HPDE6-E6E7 (cell line): ENCODE measurements at regions not wholly inside any gene's neighbourhood (a gene's known extent, or its start where the extent isn't known, plus 50 kb on each side); places are given as distances from the start of the nearest gene placed in this dataset.
"Not testable (repeated sequence)": the region's sequence is repeated elsewhere in the genome, so short reads cannot be mapped to it uniquely, and the experiment has no call there.

ENCODE experiments used
- DNase-seq: peaks from one replicate; pipeline ENCODE4 v3.0.0; 2011; ENCODE audit warnings: missing footprints; ENCODE audit errors: extremely low spot score

DNA sequence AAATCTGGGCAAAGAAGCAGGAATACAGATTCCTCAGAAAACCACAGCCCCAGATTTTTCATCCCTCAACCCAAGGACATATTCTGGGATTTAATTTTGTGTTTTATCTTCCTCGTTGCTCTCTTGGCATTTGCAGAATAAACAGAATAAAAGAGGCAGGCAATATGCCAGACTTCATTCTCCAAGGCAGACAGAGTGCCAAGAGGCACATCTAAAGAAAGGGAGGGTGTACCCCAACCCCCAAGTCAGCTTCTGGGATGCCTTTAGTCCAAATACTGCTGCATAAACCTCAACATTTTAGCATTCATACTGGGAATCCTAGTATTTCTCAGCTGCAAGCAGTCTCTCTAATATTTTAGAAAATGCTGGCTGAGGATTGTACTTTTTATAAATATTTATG, 629.2 kb downstream of the KLHL13 start:
- DNase-seq: no peak

DNA sequence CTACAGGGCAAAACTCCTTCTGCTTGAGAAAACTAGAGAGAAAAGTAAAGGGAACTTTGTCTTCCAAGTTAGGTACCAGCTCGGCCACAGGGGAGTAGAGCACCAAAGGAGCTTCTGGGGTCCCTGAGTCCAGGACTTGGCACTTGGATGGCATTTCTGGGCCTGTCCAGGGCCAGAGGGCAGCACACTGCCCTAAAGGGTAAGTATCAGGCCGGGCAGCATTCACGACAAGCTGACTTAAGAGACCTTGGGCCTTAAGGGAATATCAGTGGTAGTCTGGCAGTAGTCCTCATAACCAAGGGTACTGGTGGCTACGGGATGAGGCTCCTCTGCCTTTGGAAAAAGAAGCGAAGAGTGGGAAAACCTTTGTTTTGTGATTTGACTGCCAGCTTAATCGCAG, 632.7 kb downstream of the KLHL13 start:
- DNase-seq: no peak

DNA sequence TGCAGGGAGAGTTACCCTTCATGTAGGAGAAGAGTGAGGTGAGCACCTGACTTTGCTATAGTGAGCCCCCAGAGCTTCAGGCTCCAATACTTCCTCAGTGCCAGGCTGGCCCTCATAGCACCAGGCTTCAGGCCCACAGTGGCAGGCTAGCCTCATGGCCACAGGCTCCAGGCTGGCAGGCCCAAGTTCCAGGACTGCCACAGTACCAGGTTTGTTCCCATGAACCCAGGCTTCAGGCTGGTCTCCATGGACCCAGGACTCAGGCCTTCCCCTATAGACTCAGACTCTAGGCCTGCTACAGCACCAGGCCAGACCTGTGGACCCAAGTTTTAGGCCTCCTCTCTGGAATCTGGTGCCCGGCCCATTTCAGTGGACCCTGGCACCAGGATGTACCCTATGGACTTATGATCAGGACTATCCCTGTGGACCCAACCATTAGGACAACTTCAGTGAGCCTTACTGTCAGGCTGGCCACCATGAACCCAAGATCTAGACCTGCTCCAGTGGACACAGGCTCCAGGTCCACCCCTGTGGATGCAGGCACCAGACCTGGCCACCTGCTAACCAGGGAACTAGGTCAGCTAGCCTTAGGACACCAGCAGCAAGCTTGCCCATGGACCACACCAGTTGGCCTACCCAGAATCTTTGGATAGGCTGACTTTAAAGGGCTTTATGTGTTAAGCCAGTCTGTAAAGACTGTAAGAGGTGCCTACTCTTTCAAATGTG, 658.2 kb downstream of the KLHL13 start:
- no peak for DNase-seq

DNA sequence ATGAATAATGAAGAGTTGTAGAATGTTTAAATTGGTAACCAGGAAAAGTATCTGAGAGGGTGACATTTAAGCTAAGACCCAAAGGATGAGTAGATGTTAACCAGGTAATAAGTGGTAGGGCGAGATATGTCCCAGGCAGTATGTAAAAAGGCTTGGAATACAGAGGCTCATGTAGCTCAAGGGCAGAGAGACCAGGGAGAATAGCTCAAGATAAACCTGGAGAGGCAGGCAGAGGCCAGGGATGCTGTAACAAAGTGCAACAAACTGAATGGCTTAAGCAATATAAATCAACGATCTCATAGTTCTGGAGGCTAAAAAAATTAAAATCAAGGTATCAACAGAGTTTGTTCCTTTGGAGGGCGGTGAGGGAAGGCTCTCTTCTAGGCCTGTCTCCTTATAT, 660.8 kb downstream of the KLHL13 start:
- no peak for DNase-seq

DNA sequence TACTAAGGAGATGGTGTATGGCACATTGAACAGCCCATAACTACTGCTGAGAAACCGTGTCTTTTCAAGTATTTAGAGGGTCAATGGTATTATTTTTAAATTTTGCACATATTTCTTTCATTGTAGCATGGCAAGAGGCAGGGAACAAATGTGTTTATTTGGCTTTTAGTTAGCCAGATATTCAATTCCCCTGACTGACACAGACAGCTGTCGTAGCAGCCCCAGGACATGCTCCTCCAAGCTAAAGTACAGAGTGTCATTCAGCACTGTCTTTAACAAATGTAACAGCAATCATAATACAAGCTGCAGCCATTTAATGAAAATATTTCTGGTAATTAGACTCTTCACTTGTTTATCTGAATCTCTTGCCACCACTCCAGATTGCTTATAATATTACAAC, 687.1 kb downstream of the KLHL13 start:
- no peak for DNase-seq

DNA sequence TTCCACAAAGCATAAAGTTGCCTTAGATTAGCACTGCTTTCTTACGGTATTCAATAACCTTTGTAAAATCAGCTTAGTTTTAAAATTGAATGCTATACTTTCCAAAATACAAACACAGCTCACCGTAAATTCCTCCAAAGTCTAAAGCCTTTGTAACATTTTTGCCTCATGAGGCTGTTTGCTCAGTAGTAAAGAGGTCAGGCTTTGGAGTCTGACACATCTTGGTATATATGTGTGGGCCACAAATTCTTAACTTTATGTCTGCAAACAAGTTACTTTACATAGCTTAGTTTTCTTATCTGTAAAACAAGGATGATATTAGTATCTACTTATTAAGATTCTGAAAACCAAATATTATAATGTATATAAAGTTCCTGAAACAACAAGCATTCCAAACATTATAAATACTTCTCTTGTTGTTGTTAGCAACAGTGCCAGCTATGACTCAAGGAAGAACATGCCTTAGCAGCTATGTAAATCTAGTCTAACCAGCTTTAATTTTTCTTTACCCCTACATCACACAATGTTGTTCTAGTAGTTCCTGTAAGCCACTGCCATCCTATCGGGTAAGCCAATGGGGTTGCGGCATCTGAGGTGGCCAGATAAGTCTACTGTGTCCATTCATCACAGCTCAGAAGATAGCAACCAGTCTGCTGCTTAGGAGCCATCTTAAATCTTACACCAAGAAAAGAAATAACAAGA, 709.0 kb downstream of the KLHL13 start:
- DNase-seq: no peak

DNA sequence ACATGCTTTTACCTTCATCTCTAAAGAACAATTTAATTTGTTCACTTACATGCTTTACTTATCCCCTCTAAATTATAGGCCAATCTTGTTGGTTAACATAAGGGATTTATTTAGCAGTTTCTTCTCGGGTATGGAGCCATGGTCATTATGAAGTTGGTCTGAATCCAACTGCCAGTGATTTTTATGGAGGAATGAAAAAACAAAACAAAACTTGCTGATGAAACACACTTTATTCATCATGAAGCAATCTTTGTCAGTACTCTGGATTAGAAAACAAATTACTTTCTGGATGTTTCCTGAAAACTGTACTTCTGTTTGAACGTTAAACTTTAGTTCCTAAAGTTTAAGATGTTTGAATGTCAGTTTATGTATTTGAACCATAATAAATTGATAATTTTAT, 715.8 kb downstream of the KLHL13 start:
- no peak for DNase-seq

DNA sequence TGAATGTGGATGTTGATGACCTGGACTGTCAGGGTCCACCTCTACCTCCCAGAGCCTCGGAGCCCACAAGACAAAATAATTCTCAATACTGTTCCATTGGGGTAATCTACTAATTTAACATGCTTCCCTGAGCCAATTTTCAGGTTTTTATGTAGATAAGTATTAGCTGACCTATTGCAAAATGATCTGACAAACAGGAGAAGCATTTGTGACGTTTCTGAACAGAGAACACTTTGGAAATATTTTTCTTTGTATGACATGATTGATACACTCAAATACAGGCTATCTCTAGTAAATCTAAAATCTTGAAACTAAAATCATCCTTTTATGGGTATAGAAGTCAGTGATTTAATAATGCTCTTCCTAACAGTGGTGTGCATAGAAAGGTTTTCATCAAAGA, 716.6 kb downstream of the KLHL13 start:
- no peak for DNase-seq

DNA sequence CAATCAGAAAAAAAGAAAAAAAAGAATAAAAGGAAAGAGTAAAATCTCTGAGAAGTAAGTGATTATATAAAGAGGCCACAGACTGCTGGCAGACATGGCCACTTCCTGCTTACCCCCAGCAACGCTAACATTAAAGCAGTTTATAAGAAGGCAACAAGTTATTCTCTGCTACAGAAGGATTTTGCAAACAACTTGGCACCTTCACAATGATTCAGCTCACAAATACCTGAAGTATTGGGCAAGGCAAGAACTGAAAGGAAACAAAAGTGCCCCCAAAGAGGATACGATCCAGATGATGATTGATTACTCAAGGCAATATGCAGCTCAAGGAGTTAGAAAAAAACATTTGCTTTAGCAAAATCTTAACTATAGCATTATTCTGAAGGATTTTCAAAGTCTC, 718.8 kb downstream of the KLHL13 start:
- DNase-seq: no peak

DNA sequence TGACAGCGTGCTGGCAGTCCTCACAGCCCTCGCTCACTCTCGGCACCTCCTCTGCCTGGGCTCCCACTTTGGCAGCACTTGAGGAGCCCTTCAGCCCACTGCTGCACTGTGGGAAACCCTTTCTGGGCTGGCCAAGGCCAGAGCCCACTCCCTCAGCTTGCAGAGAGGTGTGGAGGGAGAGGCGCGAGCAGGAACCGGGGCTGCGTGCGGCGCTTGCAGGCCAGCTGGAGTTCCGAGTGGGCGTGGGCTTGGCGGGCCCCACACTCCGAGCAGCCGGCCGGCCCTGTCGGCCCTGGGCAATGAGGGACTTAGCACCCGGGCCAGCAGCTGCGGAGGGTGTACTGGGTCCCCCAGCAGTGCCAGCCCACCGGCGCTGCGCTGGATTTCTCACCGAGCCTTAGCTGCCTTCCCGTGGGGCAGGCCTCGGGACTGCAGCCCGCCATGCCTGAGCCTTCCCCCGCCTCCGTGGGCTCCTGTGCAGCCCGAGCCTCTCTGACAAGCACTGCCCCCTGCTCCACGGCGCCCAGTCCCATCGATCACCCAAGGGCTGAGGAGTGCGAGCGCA, 722.0 kb downstream of the KLHL13 start:
- not testable (repeated sequence) for DNase-seq

DNA sequence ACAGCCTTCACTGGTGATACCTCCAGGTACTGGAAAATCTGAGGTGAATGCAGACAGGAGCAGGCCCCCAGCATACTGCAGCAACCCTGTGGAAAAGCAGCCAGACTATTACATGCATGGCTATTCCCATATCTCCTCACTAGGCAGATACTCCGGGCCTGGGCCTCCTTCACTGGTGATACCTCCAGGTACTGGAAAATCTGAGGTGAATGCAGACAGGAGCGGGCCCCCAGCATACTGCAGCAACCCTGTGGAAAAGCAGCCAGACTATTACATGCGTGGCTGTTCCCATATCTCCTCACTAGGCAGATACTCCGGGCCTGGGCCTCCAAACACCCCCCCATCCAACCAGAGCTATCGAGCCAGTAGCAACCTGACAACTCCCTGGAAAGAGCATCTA, 724.2 kb downstream of the KLHL13 start:
- not testable (repeated sequence) for DNase-seq

DNA sequence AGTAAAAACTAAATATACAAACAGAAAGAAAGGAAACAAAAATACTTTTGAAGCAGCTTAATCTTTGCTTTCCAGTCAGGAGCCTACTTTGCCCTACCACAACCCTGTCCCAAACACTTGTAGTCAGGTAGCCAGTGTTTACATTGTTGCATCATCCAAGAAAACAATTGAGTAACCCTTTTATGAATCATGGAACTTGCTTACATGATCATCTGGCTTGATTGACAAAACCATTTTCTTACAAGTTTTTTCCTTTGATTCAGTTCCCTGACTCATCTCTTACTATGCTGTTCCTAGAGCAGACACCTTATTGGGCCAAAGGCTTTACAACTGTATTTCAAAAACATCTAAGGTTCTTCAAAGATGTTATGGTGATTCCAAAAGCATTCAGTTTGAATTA, 740.1 kb downstream of the KLHL13 start:
- DNase-seq: peak; percentile 22

DNA sequence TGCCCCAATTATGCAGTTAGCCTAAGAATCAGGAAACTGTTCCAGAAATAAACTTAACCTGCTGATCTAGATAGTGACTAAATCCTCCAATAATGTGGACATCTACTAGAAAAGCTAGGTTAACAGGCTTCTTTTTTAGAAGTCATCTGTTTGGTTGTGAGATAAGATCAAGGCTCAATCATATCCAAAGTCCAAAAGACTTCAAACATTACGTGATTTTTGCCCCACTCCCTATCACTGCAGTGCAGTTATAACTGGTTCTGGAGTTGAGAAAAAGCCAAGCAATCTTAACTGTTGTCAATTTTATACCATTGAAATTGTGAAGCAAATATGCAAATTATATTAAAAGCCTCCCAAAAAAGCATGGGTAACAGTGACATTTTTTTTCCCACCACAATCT, 781.4 kb downstream of the KLHL13 start:
- DNase-seq: no peak

DNA sequence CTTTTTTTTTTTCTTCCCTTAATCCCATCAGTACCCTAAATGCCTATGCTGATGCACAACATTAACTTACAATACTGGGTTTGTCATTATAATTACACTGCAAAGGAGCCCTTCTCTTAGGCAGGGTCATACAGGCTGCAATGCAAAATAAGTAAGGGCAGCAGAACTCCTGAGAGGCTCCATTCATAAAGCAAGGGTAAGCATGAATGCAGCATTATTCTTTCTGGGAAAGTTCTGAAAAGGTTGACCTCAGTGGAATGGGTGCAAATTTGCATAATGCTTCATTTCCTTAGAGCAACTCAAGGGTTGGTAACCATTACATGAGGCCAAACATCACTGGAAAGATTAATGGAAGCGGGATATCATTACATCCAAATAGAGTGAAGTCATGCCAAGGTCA, 789.2 kb downstream of the KLHL13 start:
- no peak for DNase-seq

DNA sequence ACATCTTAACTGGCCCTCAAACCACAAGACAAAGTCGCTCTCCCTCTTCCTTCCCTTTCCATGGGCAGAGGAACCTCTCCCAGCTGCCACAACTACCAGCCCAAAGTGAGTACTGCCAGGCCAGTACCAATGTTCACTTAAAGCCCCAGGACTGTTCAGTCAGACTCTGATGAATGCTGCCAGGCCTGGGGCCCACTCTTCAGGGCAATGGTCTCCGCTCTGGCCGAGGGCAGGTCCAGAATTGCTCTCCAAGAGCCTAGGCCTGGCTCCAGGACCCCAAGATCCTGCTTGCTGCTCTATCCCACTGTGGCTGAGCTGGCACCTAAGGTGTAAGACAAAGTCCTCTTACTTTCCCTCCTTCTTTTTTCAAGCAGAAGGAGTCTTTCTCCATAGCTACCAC, 790.9 kb downstream of the KLHL13 start:
- no peak for DNase-seq

DNA sequence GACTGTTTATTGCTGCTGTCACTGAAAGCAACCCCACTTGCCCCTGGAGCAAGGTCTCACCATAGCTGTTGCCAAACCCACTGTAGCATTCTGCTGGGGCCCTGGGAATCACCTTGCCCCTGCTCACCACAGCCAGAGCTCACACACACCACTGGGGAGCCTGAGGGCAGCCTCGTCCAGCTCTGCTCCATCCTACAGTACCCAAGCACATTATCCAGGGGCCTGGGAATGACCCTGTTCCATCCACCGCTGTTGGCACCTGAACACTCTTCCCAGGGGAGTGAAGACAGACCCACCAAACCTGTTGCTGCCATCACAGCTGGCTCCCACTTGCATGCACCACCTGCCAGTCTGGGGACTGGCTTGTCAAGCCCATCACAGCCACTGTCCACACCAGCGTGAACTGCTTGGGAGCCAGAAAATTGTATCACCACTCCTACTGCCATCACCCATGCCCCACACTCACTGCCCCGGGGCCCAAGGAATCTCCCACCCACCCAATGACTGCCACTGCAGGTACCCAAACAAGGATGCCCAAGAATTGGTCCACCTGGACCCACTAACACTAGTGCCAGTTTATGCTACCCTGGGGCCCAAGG, 811.3 kb downstream of the KLHL13 start:
- DNase-seq: no peak

DNA sequence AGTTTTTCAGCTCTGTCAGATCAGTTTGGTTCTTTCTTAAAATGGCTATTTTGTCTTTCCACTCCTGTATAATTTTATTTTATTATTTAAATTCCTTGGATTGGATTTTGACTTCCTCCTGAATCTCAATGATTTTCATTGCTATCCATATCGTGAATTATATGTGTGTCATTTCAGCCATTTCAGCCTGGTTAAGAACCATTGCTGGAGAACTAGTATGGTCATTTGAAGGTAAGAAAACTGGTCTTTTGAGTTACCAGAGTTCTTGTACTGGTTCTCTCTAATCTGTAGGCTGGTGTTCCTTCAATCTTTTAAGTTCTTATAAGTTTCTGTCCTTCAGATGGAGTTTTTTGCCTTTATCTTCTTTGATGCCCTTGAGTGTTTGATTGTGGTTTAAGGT, 815.5 kb downstream of the KLHL13 start:
- DNase-seq: no peak

DNA sequence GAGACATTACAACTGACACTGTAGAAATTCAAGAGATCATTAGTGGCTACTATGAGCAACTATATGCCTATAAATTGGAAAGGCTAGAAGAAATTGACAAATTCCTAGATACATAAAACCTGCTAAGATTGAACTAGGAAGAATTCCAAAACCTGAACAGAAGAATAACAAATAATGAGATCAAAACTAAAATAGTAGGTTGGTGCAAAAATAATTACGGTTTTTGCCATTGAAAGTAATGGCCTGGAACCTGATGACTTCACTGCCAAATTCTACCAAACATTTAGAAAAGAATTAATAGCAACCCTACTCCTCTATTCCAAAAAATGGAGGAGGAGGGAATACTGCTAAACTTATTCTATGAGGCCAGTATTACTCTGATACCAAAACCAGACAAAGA, 824.9 kb downstream of the KLHL13 start:
- DNase-seq: no peak

DNA sequence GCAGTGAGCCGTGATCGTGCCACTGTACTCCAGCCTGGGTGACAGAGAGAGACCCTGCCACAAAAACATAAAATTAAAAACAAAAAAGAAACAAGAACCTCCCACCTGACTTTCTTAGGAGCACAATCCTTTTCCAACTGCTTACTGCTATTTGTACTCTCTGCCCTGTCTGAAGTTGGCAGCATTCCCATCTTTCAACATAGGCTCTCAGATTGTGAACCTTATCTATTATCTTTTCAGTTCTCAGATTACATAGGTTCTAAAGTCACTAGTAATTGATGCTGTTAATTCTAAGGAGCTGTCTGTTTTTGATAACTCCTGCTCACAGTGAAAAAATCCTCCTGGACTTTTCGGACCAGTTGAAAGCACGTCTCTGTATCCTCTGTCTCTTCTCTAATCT, 812.2 kb upstream of the CT83 start:
- DNase-seq: no peak
